Ecto neural progenitor cell (in vitro differentiated cells): ENCODE measurements at regions not wholly inside any gene's neighbourhood (a gene's known extent, or its start where the extent isn't known, plus 50 kb on each side); places are given as distances from the start of the nearest gene placed in this dataset.

ENCODE experiments used
- DNase-seq: peaks from one replicate; pipeline ENCODE4 v3.0.0-alpha.2; 2018; ENCODE audit warnings: low spot score

GRCh38 chr9:82498541-82499317, 510.2 kb downstream of the SPATA31D1 start:
- no peak for DNase-seq

GRCh38 chr9:82499337-82499736, 510.8 kb downstream of the SPATA31D1 start:
- no peak for DNase-seq

- DNase-seq, result no peak
Measured at GRCh38 chr9:82504620-82505019, 516.0 kb downstream of the SPATA31D1 start.

- DNase-seq, result no peak
Measured at GRCh38 chr9:82511626-82512025, 523.1 kb downstream of the SPATA31D1 start.

GRCh38 chr9:82512728-82513127, 524.2 kb downstream of the SPATA31D1 start:
- no peak for DNase-seq

- DNase-seq, result no peak
Measured at GRCh38 chr9:82513242-82513751, 524.7 kb downstream of the SPATA31D1 start.

GRCh38 chr9:82513976-82514735, 525.6 kb downstream of the SPATA31D1 start:
- no peak for DNase-seq

- no peak for DNase-seq
Measured at GRCh38 chr9:82518868-82519267, 530.3 kb downstream of the SPATA31D1 start.

GRCh38 chr9:82519332-82519731, 530.8 kb downstream of the SPATA31D1 start:
- no peak for DNase-seq

GRCh38 chr9:82524407-82524806, 535.8 kb downstream of the SPATA31D1 start:
- no peak for DNase-seq

GRCh38 chr9:82526577-82526976, 536.4 kb downstream of the RASEF start:
- no peak for DNase-seq

GRCh38 chr9:82531795-82532194, 531.1 kb downstream of the RASEF start:
- no peak for DNase-seq

- DNase-seq, result no peak
Measured at GRCh38 chr9:82532504-82533180, 530.3 kb downstream of the RASEF start.

GRCh38 chr9:82535432-82535998, 527.4 kb downstream of the RASEF start:
- no peak for DNase-seq

GRCh38 chr9:82538634-82539033, 524.3 kb downstream of the RASEF start:
- DNase-seq, result no peak

GRCh38 chr9:82539146-82539545, 523.8 kb downstream of the RASEF start:
- DNase-seq, result no peak

- DNase-seq, result no peak
Measured at GRCh38 chr9:82539856-82540579, 522.9 kb downstream of the RASEF start.

GRCh38 chr9:82543726-82544125, 519.2 kb downstream of the RASEF start:
- no peak for DNase-seq

- no peak for DNase-seq
Measured at GRCh38 chr9:82546136-82546535, 516.8 kb downstream of the RASEF start.

- DNase-seq, result no peak
Measured at GRCh38 chr9:82547995-82548394, 514.9 kb downstream of the RASEF start.

- DNase-seq, result no peak
Measured at GRCh38 chr9:82549174-82549821, 513.6 kb downstream of the RASEF start.
